ENCODE measurements at regions not wholly inside any gene's neighbourhood (a gene's known extent, or its start where the extent isn't known, plus 50 kb on each side); places are given as distances from the start of the nearest gene placed in this dataset.

DNA sequence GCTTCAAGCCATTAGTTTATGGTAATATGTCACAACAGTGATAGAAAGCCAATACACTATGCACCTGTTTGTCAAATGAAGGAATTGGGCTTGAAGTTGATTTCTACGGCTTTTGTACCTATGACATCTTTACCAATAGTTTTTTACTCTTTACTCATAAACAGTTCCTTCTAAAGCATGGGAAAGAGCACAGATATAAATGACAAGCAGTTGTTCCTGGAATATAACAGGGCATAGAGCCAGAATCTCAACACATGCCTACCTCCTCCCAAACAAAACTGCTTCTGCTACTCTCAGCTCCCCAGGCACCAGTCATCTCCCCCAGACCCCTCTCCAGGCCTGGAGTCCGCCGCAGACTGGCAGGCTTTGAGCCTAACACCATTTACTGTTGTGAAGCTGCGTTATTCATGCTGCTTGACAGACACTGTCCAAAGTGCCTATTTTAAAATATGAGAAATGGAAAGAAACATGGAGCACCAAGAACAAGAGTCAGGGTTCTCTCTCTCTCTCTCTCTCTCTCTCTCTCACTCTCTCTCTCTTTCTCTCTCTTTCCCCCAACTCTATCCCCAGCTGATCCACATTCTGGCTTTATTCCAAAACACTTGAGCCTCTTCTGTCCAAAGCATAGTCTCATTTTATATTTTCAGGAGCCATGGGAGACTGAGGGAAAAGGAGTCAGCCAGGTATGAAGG, 111.6 kb downstream of the ADRB2 start:
- Histone ChIP-seq H3K27me3 (replicated peaks; ENCODE audit: insufficient read depth) (no peaks in the 10 kb centered on the region), H3F3A (ENCODE audit: insufficient read depth) (no peaks in the 10 kb centered on the region), H3K9me3 (ENCODE audit: low read depth) (no peaks in the 10 kb centered on the region), H3K4me2 (ENCODE audit: unreplicated experiment) (no peak overlapping the region), H3K4me3 (no peak overlapping the region), H3K9me2 (ENCODE audit: insufficient read depth) (no peaks in the 10 kb centered on the region), H3K27ac (no peak overlapping the region), H3K4me1 (ENCODE audit: insufficient read depth) (no peaks in the 10 kb centered on the region), H3K79me2 (ENCODE audit: insufficient read depth) (no peaks in the 10 kb centered on the region), H4K20me1 (ENCODE audit: insufficient read depth) (no peaks in the 10 kb centered on the region), H3K36me3 (ENCODE audit: low read depth) (no peaks in the 10 kb centered on the region), H2AFZ (no peak overlapping the region), H3K9ac (no peak overlapping the region)
- no peak for TF ChIP-seq EZH2 (IDR thresholded peaks at IDR 0.05; ENCODE audit: insufficient read depth, poor library complexity, severe bottlenecking)
- no peak for TF ChIP-seq EZH2phosphoT487 (IDR thresholded peaks at IDR 0.05; ENCODE audit: insufficient read depth, low read depth)
- WGBS, 2 experiments (ENCODE audit: low coverage in 1 of 2, low lambda C conversion rate in 2 of 2, missing lambda C conversion rate in 2 of 2): 83 to 88% methylated on average over 4 of the region's 4 CpGs
- no peak for DNase-seq
- in situ Hi-C loops (cut with MboI): no loop called here

DNA sequence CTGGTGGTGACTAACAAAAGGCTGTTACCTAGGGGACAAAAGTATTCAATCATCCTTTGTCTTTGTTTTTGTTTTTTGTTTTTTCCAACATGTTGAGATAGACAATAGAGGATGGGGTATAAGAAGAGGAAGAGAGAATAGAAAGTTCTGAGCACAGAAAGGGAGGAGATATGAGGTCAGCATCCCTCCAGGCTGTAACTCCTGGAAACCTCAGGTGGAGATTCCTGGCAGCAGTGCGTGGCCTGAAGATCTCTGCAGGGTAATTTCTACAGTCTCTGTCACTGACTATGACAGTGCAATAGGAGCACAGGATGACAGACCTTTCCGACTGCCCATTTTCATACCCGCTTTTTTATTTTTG, 112.1 kb downstream of the ADRB2 start:
- Histone ChIP-seq H2AFZ (no peak overlapping the region), H3K9me2 (ENCODE audit: insufficient read depth) (no peaks in the 10 kb centered on the region), H3K4me3 (no peak overlapping the region), H3K36me3 (ENCODE audit: low read depth) (no peaks in the 10 kb centered on the region), H3K4me1 (ENCODE audit: insufficient read depth) (no peaks in the 10 kb centered on the region), H3K79me2 (ENCODE audit: insufficient read depth) (no peaks in the 10 kb centered on the region), H3K9me3 (ENCODE audit: low read depth) (no peaks in the 10 kb centered on the region), H3K9ac (no peak overlapping the region), H3K27me3 (replicated peaks; ENCODE audit: insufficient read depth) (no peaks in the 10 kb centered on the region), H4K20me1 (ENCODE audit: insufficient read depth) (no peaks in the 10 kb centered on the region), H3F3A (ENCODE audit: insufficient read depth) (no peaks in the 10 kb centered on the region), H3K4me2 (ENCODE audit: unreplicated experiment) (no peak overlapping the region), H3K27ac (no peak overlapping the region)
- no peak for DNase-seq
- in situ Hi-C loops (cut with MboI): no loop called here
- TF ChIP-seq EZH2phosphoT487 (IDR thresholded peaks at IDR 0.05; ENCODE audit: insufficient read depth, low read depth) (no peak), EZH2 (IDR thresholded peaks at IDR 0.05; ENCODE audit: insufficient read depth, poor library complexity, severe bottlenecking) (no peak)
- WGBS, 2 experiments (ENCODE audit: low coverage in 1 of 2, low lambda C conversion rate in 2 of 2, missing lambda C conversion rate in 2 of 2): 90 to 94% methylated on average over 3 of the region's 3 CpGs

DNA sequence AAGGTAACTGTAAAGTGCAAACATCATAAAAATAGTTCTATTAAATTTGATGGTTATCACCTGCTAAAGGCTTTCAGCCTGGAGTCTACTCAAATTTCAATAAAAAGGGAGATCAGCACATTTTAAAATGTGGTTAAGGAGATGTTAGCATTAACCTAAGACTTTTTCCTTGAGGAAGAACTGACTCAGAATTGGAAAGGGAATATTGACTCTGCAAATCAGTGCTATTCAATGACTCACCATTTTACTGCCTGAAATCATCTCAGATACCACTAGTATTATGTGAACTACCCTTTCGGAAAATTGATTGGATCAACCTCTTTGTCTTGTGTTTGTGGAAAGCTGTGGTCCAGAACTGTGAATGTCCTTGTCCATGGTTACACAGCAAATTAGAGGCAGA, 113.3 kb downstream of the ADRB2 start:
- Histone ChIP-seq H3F3A (ENCODE audit: insufficient read depth) (no peaks in the 10 kb centered on the region), H3K4me1 (ENCODE audit: insufficient read depth) (no peaks in the 10 kb centered on the region), H3K9me2 (ENCODE audit: insufficient read depth) (no peaks in the 10 kb centered on the region), H3K4me2 (ENCODE audit: unreplicated experiment) (no peak overlapping the region), H3K79me2 (ENCODE audit: insufficient read depth) (no peaks in the 10 kb centered on the region), H4K20me1 (ENCODE audit: insufficient read depth) (no peaks in the 10 kb centered on the region), H3K27ac (no peak overlapping the region), H3K9ac (no peak overlapping the region), H3K36me3 (ENCODE audit: low read depth) (no peaks in the 10 kb centered on the region), H3K27me3 (replicated peaks; ENCODE audit: insufficient read depth) (no peaks in the 10 kb centered on the region), H3K9me3 (ENCODE audit: low read depth) (no peaks in the 10 kb centered on the region), H2AFZ (no peak overlapping the region), H3K4me3 (no peak overlapping the region)
- TF ChIP-seq EZH2phosphoT487 (IDR thresholded peaks at IDR 0.05; ENCODE audit: insufficient read depth, low read depth) (no peak), EZH2 (IDR thresholded peaks at IDR 0.05; ENCODE audit: insufficient read depth, poor library complexity, severe bottlenecking) (no peak)
- 70 to 87% methylated on average over 1 of the region's 1 CpG for WGBS, 2 experiments (ENCODE audit: low coverage in 1 of 2, low lambda C conversion rate in 2 of 2, missing lambda C conversion rate in 2 of 2)
- DNase-seq: peak; percentile 41
- in situ Hi-C loops (cut with MboI): no loop called here

DNA sequence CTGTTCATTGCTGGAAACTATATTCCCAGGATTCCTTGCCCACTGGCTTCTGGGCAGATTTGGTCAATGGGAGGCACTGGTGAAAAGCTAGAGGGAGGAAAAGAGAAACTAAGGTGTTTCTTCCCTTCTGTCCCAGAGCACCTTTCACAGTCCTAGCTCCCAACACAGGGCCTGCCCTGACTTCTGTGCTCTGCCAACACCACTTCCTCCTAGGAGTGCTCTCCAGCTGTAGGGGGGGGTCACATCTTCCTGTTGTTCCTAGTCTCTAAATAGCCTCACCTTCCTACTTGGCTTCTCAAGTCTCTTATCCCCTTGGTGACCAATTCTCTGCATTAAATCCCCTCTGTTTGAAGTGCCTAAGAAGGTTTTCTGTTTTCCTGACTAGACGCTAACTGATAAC, 115.4 kb downstream of the ADRB2 start:
- Histone ChIP-seq H3K36me3 (ENCODE audit: low read depth) (no peaks in the 10 kb centered on the region), H3K79me2 (ENCODE audit: insufficient read depth) (no peaks in the 10 kb centered on the region)
- in situ Hi-C loops (cut with MboI): no loop called here

More for the DNA sequence above, 115.4 kb downstream of the ADRB2 start:
- H2AFZ ChIP-seq: no peak overlapping the region
- no peaks in the 10 kb centered on the region for H3K4me1 ChIP-seq (ENCODE audit: insufficient read depth)
- H3K9me2 ChIP-seq (ENCODE audit: insufficient read depth): no peaks in the 10 kb centered on the region
- 43 to 68% methylated on average over 1 of the region's 1 CpG for WGBS, 2 experiments (ENCODE audit: low coverage in 1 of 2, low lambda C conversion rate in 2 of 2, missing lambda C conversion rate in 2 of 2)
- TF ChIP-seq EZH2 (IDR thresholded peaks at IDR 0.05; ENCODE audit: insufficient read depth, poor library complexity, severe bottlenecking) (no peak), EZH2phosphoT487 (IDR thresholded peaks at IDR 0.05; ENCODE audit: insufficient read depth, low read depth) (no peak)
- no peak for DNase-seq
- no peaks in the 10 kb centered on the region for H3K27me3 ChIP-seq (replicated peaks; ENCODE audit: insufficient read depth)
- no peak overlapping the region for H3K4me3 ChIP-seq
- no peaks in the 10 kb centered on the region for H4K20me1 ChIP-seq (ENCODE audit: insufficient read depth)
- no peak overlapping the region for H3K9ac ChIP-seq
- no peak overlapping the region for H3K4me2 ChIP-seq (ENCODE audit: unreplicated experiment)
- no peak overlapping the region for H3K27ac ChIP-seq
- no peaks in the 10 kb centered on the region for H3K9me3 ChIP-seq (ENCODE audit: low read depth)
- H3F3A ChIP-seq (ENCODE audit: insufficient read depth): no peaks in the 10 kb centered on the region

All from GM23248 (cell line).